GM19239 (cell line): ENCODE measurements at regions not wholly inside any gene's neighbourhood (a gene's known extent, or its start where the extent isn't known, plus 50 kb on each side); places are given as distances from the start of the nearest gene placed in this dataset.

Experiments
- DNase-seq: peaks from one replicate; pipeline ENCODE4 v3.0.0; 2011; ENCODE audit warnings: low spot score; ENCODE audit not compliant: insufficient read length
- FAIRE-seq: peaks from 2 replicates; lab custom pipeline; 2011; peaks lifted over from hg19 to GRCh38; lab: Jason Lieb, UNC

DNA sequence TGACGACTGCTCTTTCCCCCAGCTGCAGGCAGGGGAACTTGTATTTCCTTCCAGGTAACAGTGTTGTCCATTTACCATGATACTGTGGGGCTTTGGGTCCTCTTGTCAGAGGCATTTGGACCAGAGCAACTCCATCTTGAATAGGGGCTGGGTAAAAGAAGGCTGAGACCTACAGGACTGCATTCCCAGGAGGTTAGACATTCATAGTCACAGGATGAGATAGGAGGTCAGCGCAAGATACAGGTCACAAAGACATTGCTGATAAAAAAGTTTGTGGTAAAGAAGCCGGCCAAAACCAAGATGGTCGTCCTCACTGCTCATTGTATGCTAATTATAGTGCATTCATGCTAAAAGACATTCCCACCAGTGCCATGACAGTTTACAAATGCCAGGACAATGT is 249.5 kb downstream of the SLC4A3 start:
- FAIRE-seq (no peak), DNase-seq (no peak)

DNA sequence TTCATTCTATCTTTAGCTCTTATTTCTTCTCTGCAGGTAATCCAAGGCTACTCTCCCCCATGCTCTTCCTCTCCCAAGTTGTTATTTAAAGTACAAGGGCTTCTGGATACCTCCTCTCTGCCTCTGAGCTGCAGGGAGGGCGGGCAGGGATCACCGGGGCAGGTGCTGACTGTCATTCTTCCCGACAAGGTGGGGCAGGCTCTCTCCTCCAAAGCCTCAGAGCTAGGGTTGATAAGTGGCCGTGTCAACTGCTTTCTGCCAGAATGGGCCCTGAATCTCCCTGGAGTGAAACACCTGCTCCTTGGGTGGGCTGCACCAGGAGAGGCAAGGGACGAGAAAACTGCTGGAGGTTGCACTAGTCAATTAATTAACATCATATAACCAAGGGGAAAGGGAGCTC is 250.3 kb downstream of the SLC4A3 start:
- FAIRE-seq (no peak), DNase-seq (no peak)

DNA sequence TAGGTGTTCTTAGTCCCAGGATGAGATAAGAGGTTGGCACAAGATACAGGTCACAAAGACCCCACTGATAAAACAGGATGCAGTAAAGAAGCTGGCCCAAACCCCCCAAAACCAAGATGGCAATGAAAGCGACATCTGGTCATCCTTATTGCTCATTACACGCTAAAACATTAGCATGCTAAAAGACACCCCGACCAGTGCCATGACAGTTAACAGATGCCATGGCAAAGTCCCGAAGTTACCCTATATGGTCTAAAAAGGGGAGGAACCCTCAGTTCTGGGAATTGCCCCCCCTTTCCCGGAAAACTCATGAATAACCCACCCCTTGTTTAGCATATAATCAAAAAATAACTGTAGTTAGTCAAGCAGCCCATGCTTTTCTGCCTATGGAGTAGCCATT is 251.1 kb downstream of the SLC4A3 start:
- FAIRE-seq (no peak), DNase-seq (no peak)

DNA sequence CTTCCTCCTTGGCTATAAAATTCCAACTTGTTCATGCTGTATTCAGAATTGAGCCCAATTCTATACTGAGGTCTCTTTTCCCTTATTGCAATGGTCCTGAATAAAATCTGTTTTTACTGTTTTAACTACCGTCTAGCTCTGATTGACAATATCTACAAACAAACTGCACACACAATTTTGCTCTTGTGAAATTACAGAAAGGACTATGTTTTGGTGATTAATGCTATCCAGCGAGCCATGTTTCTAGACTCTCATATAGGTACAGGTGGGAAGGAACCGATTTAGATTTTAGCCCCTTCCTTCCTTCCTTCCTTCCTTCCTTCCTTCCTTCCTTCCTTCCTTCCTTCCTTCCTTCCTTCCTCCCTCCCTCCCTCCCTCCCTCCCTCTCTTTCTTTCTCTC is 254.4 kb downstream of the SLC4A3 start:
- FAIRE-seq (no peak), DNase-seq (no peak)

DNA sequence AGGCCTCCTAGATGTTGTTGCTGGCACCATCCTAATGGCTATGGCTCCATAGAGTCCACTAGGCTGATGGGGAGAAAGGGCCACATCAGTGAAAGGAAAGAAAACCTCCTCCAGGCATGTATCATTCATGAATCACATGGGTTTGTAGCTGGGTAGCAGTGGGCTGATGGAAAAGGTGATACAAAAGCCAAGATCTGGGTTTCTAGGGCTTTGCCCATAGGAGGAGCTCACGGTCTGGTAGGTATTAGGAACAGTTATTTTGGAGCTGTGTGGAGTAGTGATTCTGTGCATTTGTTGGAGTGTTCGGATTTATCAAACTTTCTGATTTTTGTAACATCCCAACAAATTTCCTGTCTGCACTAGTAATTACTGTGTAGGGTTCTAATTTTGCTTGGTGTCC is 259.2 kb downstream of the SLC4A3 start:
- DNase-seq: no peak
- no peak for FAIRE-seq

DNA sequence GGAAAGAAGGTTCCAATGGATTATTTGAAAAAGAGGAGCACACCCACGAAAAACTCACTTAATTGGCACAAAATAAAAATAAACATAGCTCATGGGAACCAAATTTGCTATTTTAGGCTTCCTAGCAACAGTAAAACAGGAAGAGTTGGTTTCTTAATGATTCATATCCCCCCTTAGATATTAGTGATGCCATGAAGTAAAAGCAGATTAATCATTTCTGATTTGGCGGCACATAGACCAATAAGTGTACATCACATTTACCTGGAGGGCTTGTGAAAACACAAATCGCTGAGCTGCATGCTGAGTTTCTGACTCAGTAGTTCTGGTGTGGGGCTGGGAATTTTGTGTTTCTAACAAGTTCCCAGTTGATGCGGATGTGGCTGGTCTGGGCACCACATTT is 260.4 kb downstream of the SLC4A3 start:
- FAIRE-seq (no peak), DNase-seq (no peak)

DNA sequence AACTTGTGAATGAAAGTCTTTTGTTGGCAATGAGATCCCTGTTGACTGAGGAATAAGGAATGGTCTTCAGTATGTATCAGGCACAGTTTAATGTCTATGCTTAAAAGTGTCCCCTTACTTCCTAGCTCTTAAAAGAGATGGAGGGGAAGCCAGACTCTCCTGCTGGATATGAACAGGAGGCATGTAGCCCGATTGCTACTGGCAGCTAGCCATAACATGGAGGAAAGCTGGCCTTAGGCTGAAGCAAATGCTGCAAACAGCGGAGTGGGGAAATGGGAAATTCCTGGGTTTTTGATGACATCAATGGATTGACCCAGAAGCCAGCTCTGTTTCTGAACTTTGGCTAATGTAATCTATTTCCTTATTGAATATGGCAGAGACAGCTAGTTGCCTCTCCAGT is 266.1 kb downstream of the SLC4A3 start:
- FAIRE-seq: no peak
- no peak for DNase-seq

DNA sequence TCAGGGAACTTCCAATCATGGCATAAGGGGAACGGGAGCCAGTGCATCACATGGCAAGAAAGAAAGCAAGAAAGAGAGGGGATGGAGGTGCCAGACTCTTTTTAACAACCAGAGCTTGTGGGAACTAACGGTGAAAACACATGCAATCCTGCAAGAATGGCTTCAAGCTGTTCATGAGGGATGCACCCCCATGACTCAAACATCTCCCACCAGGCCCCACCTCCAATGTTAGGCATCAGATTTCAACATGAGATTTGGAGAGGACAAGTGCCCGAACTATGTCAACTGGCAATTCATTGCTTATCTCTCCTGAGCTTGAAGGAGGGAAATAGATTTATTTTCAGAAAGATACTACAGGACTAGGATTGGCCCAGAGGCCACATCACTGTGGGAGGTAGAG is 270.0 kb downstream of the SLC4A3 start:
- FAIRE-seq: no peak

DNA sequence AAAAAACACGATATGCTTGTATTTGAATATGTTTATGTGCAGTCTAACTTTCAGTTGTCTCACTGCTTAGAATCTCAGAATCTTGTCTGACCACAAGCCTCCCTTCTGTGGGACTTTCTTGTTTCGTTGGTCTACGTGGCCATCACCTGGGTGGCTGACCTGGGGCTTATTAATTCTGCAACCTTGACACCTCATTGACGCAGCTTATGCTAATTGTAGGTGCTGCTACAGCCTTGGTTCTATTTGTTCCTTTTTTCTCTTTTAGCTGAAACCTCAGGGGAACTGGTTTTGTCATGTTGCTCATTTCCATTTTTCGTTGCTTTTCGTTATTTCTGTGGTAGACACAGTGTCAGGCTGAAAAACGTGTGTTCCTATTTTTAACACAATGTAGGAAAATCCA is 273.7 kb downstream of the SLC4A3 start:
- DNase-seq (no peak), FAIRE-seq (no peak)

More for the DNA sequence above, 270.0 kb downstream of the SLC4A3 start:
- DNase-seq: no peak

DNA sequence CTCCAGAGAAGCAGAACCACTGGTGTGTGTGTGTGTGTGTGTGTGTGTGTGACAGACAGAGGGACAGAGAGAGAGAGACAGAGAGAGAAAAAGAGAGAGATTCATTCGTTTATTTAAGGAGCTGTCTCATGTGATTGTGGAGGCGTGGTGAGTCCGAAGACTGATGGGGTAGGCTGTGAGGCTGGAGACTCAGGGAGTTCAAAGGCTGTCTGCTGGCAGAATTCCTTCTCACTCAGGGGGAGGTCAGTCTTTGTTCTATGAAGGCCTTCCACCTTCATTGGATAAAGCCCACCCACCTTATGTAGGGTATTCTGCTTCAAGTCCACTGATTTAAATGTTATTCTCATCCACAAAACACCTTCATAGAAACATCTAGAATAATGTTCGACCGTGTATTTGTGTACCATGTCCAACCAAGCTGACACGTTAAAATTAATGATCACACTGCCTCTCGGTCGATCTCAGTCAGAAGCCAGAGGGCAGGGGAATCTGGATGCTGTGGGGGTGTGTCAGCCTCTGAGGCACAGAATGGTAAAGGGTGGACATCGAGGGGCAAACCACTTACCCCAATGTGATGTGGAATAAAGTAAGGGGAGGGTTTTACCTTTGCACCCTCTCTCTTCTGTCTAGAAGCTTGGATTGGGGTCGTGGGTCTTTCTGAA is 275.6 kb downstream of the SLC4A3 start:
- no peak for DNase-seq
- FAIRE-seq: no peak

DNA sequence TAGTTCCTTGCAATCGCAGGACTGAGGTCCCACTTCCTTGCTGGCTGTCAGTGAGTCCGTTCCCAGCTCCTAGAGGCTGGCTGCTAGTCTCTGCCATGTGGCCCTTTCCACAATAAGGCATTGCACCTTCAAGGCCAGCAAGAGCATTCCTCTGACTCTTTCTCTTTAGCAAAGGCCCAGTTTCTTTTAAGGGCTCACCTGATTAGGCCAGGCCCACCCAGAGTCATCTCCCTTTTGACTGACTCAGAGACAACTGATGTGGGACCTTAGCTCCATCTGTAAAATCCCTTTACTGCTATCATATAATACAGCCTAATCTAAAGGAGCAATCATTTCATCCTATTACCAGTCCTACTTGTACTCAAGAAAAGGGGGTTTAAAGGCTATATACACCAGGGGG is 278.2 kb downstream of the SLC4A3 start:
- FAIRE-seq (no peak), DNase-seq (no peak)

DNA sequence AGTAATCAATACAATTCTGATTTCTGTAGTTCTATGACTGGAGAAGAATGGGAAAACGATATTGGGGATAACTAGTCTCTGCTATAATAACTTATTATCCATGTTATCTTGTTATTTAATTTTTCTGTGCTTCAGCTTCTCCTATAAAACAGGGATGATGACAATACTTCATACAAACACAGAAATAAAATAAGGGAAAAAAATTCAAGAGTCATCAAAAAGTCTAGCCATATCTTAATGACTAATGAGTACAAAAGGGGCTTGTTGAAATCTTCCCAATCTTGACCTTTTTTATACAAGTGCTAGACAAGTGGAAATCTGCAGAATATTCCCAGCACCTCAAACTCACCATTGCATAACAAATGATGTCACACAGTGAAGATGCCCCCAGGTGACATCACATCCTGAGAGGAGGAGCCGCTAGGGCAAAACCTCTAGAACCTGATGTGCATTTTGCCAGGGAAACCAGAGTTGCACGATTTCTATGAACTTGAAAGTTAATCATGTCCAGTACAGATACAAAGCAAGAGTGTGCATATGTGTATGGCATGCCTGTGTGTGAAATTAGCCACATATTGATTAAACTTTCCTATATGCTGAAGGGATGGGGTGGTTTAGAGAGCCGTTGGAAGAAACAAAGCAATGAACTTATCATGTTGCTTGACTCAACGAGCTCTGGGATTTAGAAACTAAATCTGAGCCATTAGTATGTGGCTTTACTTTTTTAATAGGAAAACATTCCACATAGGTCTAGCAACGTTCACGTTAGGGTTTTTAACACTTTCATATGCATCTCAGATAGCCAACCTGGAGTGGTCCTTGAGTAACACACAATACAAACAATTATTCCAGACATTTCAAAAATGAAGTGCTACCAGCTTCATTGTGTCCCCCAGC is 278.9 kb downstream of the SLC4A3 start:
- FAIRE-seq: no peak
- no peak for DNase-seq

DNA sequence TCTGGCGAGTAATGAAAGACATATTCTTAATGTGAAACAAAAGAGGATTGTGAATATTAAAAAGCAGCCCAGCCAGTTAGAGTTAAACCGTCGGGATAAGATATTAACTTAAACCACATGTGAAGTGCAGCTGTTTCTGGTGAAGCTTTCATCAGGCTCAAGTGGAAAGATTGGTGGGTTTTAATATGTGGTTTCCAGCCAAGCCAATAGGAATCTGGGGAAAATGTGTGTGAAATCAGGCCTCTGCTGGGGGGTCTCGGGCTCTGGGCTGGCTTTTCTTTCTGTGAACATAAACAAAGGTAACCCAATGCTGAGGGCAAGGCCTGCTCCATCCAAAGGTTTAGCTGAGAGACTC is 279.6 kb downstream of the SLC4A3 start:
- FAIRE-seq: no peak
- DNase-seq: no peak

DNA sequence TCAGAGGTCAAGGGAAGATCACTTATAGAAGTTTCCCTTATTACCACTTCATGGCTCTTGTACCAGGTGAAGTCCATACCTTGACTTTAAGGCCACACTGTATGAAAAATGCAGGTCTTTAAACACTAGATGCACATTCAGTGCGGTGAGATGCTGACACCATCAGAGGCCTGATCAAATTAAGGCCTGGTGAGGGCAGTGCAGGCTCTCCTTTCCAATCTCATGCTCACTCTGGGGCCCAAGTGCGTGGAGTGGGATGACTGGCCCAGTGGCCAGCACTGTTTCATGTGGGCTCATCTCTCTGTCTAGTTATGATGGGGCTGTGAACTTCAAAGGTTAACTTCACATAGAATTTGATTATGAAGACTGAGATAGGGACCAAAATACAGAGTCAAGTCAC is 281.1 kb downstream of the SLC4A3 start:
- no peak for FAIRE-seq
- DNase-seq: no peak

DNA sequence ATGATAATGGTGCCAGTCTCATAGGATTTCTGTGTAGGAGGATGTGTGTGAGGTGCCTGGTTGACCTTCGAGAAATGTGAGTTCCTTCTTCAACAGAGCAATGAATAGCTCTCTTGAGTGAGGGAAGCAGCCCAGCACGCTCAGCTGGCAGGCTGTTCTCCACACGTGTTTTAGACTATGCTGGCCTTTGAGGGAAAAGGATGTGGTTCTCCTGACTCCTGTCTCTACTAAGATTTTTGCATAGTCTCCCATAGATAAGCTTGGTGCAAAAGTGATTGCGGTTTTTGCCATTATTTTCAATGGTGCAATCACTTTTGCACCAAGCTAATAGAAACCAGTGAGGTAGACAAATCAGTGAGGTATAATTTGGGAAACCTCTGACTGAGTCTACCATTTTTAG is 284.1 kb downstream of the SLC4A3 start:
- FAIRE-seq: no peak
- no peak for DNase-seq

DNA sequence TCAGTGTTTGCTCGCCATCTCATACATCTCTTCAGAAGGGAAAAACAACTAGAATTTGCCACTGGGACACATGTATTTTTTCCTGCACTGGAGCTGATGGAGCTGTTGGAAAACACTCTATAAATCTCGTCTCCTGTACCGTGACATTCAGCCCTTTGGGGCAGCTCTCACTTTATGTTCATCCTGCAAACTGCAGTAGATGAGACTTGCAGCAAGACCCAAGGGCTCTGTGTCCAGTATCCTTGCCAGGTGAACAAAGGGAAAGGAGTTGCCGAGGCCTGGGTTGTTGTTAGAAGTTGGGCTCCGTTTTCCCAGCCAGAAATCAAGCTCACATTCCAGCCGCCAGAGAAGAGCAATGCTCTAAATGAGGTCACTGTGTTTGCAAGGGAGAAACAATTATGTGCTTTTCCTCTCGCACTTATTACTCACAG is 285.1 kb downstream of the SLC4A3 start:
- no peak for DNase-seq
- FAIRE-seq: no peak

DNA sequence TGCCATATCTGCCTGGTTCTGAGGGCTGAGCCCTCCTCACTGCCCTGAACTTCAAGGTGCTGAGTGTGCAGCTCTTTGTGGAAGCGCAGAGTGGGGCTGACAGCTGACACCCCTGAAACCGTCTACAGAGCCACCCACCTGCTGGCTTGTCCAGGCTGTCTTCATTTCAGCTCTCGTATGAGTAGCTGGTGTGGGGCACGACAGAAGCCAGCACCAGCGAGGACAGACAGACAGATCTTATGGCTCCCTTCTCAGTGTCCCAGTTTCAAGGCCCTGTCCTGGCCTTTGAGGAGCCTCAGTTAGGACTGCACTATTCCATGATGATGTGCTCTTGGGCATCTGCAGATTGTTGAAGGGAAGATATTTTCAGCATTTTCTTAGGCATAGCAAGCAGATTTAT is 287.1 kb downstream of the SLC4A3 start:
- FAIRE-seq (no peak), DNase-seq (no peak)

DNA sequence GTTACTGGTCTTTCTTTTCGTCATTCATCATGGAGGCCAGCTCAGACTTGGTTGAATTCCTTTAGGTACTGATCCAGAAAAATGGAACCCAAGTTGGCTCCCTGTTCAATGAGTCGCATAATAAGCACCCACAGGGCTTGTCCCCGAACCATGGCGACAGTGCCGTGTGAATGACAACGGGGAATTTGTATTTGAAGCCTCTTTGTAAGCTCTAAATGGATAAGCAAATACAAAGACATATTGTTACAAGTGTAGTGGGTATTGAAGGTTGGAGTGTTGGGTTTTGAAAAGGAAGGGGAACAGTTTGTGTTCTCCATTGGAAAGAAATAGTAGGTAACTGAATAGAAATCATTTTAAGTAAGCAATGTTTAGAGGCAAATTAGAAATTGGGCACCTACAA is 288.9 kb downstream of the SLC4A3 start:
- DNase-seq: no peak
- FAIRE-seq: no peak

DNA sequence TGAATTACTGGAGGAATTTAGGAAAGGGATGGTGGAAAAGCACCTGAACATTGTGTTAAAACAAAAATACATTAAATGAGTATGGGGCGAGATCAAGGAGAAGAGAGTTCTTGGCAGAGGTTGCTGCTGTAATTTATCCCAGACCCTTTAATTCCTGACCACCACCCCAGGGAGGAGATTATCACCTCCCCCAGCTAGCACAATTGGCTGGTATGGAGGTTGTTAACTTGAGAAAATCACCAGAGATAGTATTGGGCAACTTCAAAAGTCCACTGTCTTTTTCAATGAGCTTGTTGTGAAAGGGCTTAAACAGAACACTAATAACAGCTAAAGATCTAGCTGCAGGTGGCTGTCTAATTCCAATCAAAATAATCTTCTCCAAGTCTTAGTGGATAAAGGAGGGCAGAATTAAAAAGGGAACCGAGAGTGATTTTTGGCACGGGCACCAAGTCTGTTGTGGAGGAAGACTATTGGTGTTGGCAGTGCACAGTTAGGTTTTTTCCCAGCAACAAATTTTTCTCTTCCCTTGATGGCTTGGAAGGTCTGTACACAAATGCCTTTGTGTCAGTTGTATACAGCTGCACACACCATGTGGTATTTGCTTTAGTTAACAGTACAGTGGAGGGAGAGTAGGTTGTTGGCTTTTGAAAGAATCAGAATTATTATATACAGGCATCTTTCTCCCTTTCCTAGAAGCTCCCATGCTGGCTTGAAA is 289.5 kb downstream of the SLC4A3 start:
- FAIRE-seq: no peak
- no peak for DNase-seq

DNA sequence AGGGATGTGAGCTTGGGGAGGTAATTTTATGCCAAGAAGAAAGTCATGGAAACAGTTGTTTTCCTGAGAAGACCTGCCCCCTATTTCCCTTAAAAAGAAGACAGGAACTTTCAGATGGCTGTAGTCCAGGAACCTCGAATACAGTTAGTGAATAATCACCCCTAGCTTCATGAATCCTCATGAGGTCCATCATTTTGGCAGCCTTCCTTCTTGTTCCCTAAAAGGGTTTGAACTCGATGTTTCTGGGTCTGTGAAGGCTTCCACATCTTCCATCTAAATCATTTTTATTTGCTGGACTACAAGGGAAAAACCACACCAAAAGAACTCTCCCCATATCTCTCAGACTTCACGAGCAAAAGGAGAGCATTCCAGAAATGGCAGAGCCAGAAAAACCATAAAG is 290.8 kb downstream of the SLC4A3 start:
- no peak for FAIRE-seq
- no peak for DNase-seq

DNA sequence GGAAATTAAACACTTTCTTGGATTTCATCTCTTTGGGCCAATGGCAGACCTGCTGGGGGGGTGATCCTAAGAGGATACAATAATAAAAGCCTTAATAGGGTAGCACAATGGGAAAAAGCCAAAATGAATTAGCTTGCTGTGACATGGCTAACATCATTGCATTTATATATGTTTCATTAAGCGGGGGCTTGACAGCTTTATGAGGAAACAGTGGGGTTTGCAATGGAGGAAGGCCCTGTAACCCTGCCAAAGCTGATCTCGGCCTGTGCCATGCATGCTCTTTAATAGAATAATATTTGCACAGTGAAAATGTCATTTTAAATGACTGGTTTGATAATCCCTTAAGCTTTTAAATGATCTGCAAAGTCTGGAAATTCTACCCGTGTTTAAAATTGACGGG is 291.5 kb downstream of the SLC4A3 start:
- no peak for DNase-seq
- no peak for FAIRE-seq
